GM23248 (cell line): ENCODE measurements at regions not wholly inside any gene's neighbourhood (a gene's known extent, or its start where the extent isn't known, plus 50 kb on each side); places are given as distances from the start of the nearest gene placed in this dataset.

Experiments used
- EZH2 ChIP-seq: fragments of 200-600 bp; sonication (generic); IDR thresholded peaks from 2 replicates; pipeline ENCODE4 v1.6.1; 2018; ENCODE audit warnings: antibody characterized with exemption, mild to moderate bottlenecking; ENCODE audit not compliant: insufficient read depth, poor library complexity, severe bottlenecking
- EZH2phosphoT487 ChIP-seq: fragments of 200-600 bp; sonication (generic); IDR thresholded peaks from 2 replicates; pipeline ENCODE4 v1.6.1; 2018; ENCODE audit warnings: antibody characterized with exemption, moderate library complexity, mild to moderate bottlenecking, low read depth; ENCODE audit not compliant: insufficient read depth

GRCh38 chr1:14129009-14129408 is 429.0 kb downstream of the PRDM2 start:
- TF ChIP-seq EZH2: no peak
- no peak for TF ChIP-seq EZH2phosphoT487
